ENCODE measurements at regions not wholly inside any gene's neighbourhood (a gene's known extent, or its start where the extent isn't known, plus 50 kb on each side); places are given as distances from the start of the nearest gene placed in this dataset.

DNA sequence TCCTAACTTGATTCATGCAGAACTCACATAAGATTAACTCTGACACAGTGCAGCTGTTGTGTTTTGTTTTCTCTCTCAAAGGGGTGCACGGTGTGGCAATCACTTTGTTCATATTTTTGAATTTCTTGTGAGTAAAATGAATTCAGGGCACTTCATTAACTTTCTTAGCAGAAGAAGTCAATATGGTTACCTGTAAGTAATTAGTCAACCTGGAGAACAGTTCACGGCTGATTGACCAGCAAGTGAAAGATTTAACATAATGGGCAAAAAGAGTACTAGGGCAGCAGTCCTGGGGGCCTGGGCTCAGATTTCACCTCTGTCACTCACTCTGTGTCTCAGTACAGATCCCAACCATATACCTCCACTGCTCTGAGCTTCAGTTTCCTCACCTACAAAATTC is 102.4 kb upstream of the SPTLC3 start:
- no peak for TF ChIP-seq JUND (IDR thresholded peaks at IDR 0.05; ENCODE audit: low read depth)
- no peak for DNase-seq (ENCODE audit: low read depth in 1 of 2, low spot score in 1 of 2)
- in situ Hi-C loops (cut with HindIII; ENCODE audit: low pct_unique_long_range_greater_than_20kb, low sequenced_read_pairs): no loop called here

DNA sequence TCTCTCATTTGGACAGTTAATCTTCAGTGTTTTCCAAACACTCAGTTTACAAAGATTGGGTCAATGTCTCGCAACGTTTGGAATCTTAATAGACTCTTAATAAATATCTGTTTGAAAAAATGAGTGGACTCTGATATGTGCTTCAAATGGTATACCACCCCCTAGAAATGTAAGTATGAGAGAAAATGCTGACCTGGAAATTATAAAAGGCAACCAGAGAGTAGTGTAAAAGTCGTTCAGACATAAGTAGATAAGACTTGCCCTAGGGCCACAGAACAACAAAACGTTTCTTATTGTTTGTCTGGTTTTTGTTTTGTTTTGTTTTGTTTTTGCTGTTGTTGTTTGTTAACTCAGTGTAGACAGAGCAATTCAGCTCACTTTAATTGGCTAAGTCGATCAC is 97.4 kb upstream of the SPTLC3 start:
- in situ Hi-C loops (cut with HindIII; ENCODE audit: low pct_unique_long_range_greater_than_20kb, low sequenced_read_pairs): no loop called here
- no peak for TF ChIP-seq JUND (IDR thresholded peaks at IDR 0.05; ENCODE audit: low read depth)
- no peak for DNase-seq (ENCODE audit: low read depth in 1 of 2, low spot score in 1 of 2)

DNA sequence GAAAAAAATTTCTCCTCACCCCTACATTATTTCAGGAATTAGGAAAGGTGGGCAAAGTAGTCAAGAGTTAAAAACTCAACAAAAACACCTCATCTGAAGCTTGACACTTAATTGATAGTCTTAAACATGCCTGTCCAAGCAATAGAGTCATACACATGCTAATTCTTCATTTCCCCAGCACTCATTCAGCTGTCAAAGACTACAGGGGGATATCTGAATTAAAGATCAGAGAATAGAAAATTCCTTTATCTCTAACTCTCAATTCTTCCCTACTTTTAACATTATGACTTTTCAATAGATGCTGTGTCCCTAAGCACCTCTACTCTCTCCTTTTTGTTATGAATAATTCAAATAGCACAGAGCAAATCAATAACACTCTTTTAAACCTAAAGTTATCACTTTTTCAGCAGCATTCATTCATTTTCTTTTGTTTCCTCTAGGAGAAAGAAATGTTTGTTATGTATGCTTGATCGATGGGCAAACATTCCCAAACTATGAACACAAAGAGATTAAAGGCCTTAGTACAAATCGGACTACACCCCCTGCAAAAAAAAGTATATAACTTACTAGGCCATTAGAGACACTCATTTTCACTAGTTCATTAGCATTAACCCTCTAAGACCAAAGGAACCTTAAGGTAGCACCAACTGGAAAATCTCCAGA is 94.9 kb upstream of the SPTLC3 start:
- TF ChIP-seq JUND (IDR thresholded peaks at IDR 0.05; ENCODE audit: low read depth): no peak
- DNase-seq (ENCODE audit: low read depth in 1 of 2, low spot score in 1 of 2): no peak
- in situ Hi-C loops (cut with HindIII; ENCODE audit: low pct_unique_long_range_greater_than_20kb, low sequenced_read_pairs): no loop called here

DNA sequence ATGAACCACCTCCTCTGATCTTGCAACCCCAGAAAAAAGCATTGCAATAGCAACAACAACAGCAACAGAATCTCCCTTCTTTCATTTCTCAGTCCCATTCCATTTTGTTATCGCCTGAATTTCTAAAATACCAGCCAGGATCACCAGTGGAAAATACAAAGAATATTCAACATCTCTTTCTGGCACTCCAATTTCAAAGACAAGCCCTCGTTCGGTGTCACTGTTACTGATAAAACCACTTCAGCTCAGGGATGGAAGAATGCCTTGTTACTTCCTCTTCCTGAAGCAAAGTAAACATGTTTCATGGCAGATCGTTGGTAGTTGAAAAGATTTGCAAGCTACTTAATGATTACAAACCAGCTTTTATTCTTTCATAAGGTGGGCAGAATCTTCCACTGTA is 94.0 kb upstream of the SPTLC3 start:
- DNase-seq (ENCODE audit: low read depth in 1 of 2, low spot score in 1 of 2): no peak
- in situ Hi-C loops (cut with HindIII; ENCODE audit: low pct_unique_long_range_greater_than_20kb, low sequenced_read_pairs): no loop called here
- TF ChIP-seq JUND (IDR thresholded peaks at IDR 0.05; ENCODE audit: low read depth): no peak

DNA sequence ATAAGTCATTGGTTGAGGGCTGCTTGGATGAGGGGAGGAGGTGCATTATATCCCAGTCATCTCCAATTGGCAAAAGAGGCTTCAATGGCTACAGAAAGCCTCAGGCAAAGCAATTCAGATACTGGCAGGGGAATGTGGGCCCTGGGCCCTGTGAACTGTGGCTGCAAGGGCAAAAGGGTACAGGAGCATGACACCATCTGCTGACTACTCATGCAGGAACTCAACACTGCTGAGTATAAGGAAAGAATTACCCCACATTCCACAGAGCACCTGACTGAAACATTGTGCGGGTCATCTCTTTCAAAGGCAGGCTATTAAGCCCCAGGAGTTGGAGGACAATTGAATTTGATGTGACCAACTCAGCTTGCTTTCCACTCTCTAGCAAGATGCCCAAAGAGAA is 92.1 kb upstream of the SPTLC3 start:
- no peak for DNase-seq (ENCODE audit: low read depth in 1 of 2, low spot score in 1 of 2)
- in situ Hi-C loops (cut with HindIII; ENCODE audit: low pct_unique_long_range_greater_than_20kb, low sequenced_read_pairs): no loop called here
- TF ChIP-seq JUND (IDR thresholded peaks at IDR 0.05; ENCODE audit: low read depth): no peak

- no peak for DNase-seq (ENCODE audit: low read depth in 1 of 2, low spot score in 1 of 2)
- no peak for TF ChIP-seq JUND (IDR thresholded peaks at IDR 0.05; ENCODE audit: low read depth)
- in situ Hi-C loops (cut with HindIII; ENCODE audit: low pct_unique_long_range_greater_than_20kb, low sequenced_read_pairs): no loop called here
Measured at GRCh38 chr20:12924126-12924525, 84.6 kb upstream of the SPTLC3 start.

- in situ Hi-C loops (cut with HindIII; ENCODE audit: low pct_unique_long_range_greater_than_20kb, low sequenced_read_pairs): no loop called here
Measured at GRCh38 chr20:12925210-12925755, 83.5 kb upstream of the SPTLC3 start.

DNA sequence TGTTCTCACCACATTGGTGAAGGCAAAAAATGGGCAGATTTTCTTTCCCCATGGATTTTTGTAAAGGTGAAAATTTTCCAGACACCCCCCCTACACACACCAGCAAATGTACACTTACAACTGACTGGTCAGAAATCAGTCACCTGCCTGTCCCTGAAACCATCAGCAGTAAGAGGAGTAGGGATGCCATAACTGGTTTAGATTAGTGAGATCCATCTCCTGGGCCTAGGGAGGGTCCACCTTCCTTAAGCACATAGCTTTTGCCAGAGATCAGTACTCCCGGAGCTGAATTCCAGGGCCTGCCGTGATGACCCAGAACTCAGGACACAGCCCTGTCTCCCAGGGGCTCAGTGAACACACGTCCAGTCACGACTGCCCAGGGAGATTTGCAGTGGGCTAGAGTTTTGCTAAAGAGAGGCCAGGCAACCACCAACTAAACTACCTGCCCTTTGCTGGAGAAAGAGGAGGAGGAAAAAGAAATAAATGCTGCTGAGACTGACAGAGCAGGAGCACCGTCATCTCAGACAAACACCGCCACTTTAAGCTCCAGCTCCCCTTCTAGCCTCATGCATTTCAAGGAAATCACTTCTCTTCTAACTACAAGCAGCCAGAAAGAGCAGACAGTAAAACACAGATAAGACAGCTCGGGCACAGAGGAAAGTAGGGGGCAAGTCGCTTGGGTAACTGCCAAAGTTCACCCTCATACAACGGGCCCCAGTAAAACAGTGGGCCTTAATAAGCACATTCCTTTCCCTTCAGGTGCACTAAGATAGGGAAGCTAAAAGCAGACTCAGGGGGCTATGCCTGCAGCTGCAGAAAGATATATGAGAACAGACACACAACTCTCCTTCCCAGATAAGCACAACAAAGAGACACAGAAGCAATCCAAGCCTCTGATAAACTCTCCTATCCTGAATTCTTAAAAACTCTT is 82.6 kb upstream of the SPTLC3 start:
- in situ Hi-C loops (cut with HindIII; ENCODE audit: low pct_unique_long_range_greater_than_20kb, low sequenced_read_pairs): no loop called here
- no peak for TF ChIP-seq JUND (IDR thresholded peaks at IDR 0.05; ENCODE audit: low read depth)
- DNase-seq (ENCODE audit: low read depth in 1 of 2, low spot score in 1 of 2): no peak

More at GRCh38 chr20:12925210-12925755, 83.5 kb upstream of the SPTLC3 start:
- DNase-seq (ENCODE audit: low read depth in 1 of 2, low spot score in 1 of 2): peak; percentile 73 to 79
- TF ChIP-seq JUND (IDR thresholded peaks at IDR 0.05; ENCODE audit: low read depth): no peak

DNA sequence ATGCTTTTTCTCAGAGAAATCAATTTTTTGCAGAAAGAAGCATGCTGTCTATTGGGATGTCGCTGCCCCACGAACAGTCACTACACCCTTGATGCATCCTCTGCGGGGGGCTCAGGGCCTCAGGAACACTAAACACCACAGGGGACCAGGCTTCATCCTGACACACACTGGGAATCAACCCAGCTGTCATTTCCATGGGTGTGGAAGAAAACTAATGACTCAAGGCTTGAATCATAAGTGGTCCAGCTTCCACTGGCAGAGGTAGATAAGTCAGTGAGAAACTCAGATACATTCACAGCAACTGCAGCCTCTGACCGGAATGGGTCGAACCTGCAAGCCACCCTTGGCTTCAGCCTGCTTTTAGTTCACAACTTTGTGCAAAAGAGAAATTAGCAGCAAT is 81.3 kb upstream of the SPTLC3 start:
- no peak for TF ChIP-seq JUND (IDR thresholded peaks at IDR 0.05; ENCODE audit: low read depth)
- DNase-seq (ENCODE audit: low read depth in 1 of 2, low spot score in 1 of 2): no peak
- in situ Hi-C loops (cut with HindIII; ENCODE audit: low pct_unique_long_range_greater_than_20kb, low sequenced_read_pairs): no loop called here

GRCh38 chr20:12928358-12928754 is 80.4 kb upstream of the SPTLC3 start:
- TF ChIP-seq JUND (IDR thresholded peaks at IDR 0.05; ENCODE audit: low read depth): no peak
- no peak for DNase-seq (ENCODE audit: low read depth in 1 of 2, low spot score in 1 of 2)
- in situ Hi-C loops (cut with HindIII; ENCODE audit: low pct_unique_long_range_greater_than_20kb, low sequenced_read_pairs): no loop called here

- in situ Hi-C loops (cut with HindIII; ENCODE audit: low pct_unique_long_range_greater_than_20kb, low sequenced_read_pairs): no loop called here
- TF ChIP-seq JUND (IDR thresholded peaks at IDR 0.05; ENCODE audit: low read depth): no peak
- no peak for DNase-seq (ENCODE audit: low read depth in 1 of 2, low spot score in 1 of 2)
Measured at GRCh38 chr20:12928755-12929401, 79.9 kb upstream of the SPTLC3 start.

GRCh38 chr20:12936020-12936419 is 72.8 kb upstream of the SPTLC3 start:
- no peak for TF ChIP-seq JUND (IDR thresholded peaks at IDR 0.05; ENCODE audit: low read depth)
- DNase-seq (ENCODE audit: low read depth in 1 of 2, low spot score in 1 of 2): peak in 1 of 2 experiments; percentile 15
- in situ Hi-C loops (cut with HindIII; ENCODE audit: low pct_unique_long_range_greater_than_20kb, low sequenced_read_pairs): no loop called here
